ENCODE measurements at regions not wholly inside any gene's neighbourhood (a gene's known extent, or its start where the extent isn't known, plus 50 kb on each side); places are given as distances from the start of the nearest gene placed in this dataset.

DNA sequence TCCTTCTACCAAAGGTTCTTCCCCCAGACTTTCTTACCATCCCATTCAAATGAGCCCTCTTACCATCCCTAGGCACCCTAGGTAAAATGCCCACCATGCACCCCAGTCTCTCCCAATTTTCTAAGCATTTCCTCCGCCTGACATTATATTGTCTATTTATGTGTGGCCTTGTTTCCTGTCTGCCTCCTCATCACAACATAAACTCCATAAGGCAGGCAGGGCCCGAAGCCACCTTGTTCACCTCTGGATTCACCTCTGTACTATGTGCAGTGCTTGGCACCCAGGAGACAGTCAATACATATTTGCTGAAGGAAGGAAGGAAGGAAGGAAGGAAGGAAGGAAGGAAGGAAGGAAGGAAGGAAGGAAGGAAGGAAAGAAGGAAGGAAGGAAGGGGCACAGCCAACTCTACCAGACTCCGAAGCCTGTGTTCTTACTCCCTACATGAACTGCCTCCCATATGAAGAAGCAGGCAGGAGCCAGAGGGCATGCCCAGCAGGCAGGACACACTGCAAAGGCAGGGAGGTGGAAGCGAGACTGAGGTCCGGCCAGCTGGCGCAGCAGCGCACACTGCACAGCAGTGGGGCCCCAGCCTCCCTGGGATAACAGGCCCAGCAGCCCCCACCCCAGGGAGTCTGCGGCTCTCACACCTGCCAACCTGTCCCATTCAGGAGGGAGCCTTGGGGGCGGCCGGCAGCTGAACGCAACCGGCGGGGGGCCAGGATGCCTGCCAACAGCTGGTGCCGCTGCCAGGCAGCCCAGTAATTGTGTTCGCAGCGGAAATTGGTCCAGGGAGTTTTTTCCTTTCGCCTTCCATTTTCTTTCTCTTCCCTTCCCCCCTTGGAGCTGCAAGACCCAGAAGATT, 106.0 kb upstream of the LINGO1 start:
- TF ChIP-seq RXRA (IDR thresholded peaks at IDR 0.05; ENCODE audit: insufficient read depth, low read depth, low read length) (no peak), TAF1 (IDR thresholded peaks at IDR 0.05; ENCODE audit: low read depth, low read length) (no peak), RAD21 (IDR thresholded peaks at IDR 0.05 in 1 of 2, conservative IDR thresholded peaks at IDR 0.05 in 1 of 2; ENCODE audit: low read depth in 2 of 2, low read length in 2 of 2) (no peak), POLR2A (IDR thresholded peaks at IDR 0.05; ENCODE audit: control extremely low read depth in 1 of 2, low read depth in 2 of 2, low read length in 2 of 2) (no peak), SRF (IDR thresholded peaks at IDR 0.05; ENCODE audit: low read depth, low read length) (no peak), EP300 (IDR thresholded peaks at IDR 0.05; ENCODE audit: borderline replicate concordance in 1 of 2, low read depth in 2 of 2, low read length in 2 of 2) (no peak)
- TF ChIP-seq, protein P1, sequence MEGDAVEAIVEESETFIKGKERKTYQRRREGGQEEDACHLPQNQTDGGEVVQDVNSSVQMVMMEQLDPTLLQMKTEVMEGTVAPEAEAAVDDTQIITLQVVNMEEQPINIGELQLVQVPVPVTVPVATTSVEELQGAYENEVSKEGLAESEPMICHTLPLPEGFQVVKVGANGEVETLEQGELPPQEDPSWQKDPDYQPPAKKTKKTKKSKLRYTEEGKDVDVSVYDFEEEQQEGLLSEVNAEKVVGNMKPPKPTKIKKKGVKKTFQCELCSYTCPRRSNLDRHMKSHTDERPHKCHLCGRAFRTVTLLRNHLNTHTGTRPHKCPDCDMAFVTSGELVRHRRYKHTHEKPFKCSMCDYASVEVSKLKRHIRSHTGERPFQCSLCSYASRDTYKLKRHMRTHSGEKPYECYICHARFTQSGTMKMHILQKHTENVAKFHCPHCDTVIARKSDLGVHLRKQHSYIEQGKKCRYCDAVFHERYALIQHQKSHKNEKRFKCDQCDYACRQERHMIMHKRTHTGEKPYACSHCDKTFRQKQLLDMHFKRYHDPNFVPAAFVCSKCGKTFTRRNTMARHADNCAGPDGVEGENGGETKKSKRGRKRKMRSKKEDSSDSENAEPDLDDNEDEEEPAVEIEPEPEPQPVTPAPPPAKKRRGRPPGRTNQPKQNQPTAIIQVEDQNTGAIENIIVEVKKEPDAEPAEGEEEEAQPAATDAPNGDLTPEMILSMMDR (IDR thresholded peaks at IDR 0.05; ENCODE audit: control extremely low read depth in 1 of 3, insufficient read depth in 1 of 3, low read depth in 1 of 3, low read length in 3 of 3) = no peak
- TF ChIP-seq, protein P2, sequence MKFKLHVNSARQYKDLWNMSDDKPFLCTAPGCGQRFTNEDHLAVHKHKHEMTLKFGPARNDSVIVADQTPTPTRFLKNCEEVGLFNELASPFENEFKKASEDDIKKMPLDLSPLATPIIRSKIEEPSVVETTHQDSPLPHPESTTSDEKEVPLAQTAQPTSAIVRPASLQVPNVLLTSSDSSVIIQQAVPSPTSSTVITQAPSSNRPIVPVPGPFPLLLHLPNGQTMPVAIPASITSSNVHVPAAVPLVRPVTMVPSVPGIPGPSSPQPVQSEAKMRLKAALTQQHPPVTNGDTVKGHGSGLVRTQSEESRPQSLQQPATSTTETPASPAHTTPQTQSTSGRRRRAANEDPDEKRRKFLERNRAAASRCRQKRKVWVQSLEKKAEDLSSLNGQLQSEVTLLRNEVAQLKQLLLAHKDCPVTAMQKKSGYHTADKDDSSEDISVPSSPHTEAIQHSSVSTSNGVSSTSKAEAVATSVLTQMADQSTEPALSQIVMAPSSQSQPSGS (IDR thresholded peaks at IDR 0.05; ENCODE audit: low read length) = no peak

Data from H1 (cell line).